ENCODE measurements at regions not wholly inside any gene's neighbourhood (a gene's known extent, or its start where the extent isn't known, plus 50 kb on each side); places are given as distances from the start of the nearest gene placed in this dataset.

DNA sequence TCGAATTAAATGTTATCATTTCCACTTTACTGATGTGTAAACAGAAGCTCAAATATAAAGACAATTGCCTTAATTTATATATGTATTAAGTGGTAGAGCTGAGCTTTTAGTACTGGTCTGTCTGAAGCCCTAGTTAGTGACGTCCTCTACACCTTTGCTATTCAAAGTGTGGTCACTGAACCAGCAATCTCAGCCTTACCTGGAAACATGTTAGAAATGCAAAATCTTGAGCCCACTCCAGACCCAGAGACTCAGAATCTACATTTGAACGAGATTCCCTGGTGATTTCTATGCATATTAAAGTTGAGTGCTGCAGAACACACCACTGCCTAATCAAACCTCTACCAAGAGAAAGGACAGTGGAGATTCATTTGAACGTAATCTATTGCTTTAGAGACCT, 88.3 kb upstream of the MPDZ start:
- TF ChIP-seq CTCF (IDR thresholded peaks at IDR 0.05 in 2 of 3, conservative IDR thresholded peaks at IDR 0.05 in 1 of 3; ENCODE audit: control insufficient read depth in 2 of 3, extremely low read depth in 1 of 3, insufficient read depth in 1 of 3, low read depth in 3 of 3, low read length in 3 of 3) = no peak
- TF ChIP-seq POLR2A (IDR thresholded peaks at IDR 0.05; ENCODE audit: low read depth, low read length) = no peak
- TF ChIP-seq HDGF (IDR thresholded peaks at IDR 0.05) = no peak
- TF ChIP-seq SMARCA5 (IDR thresholded peaks at IDR 0.05) = no peak
- TF ChIP-seq TAF1 (IDR thresholded peaks at IDR 0.05; ENCODE audit: borderline replicate concordance, low read depth, low read length) = no peak
- TF ChIP-seq ZNF274 (IDR thresholded peaks at IDR 0.05; ENCODE audit: insufficient read depth, insufficient read length) = no peak
- no peak for TF ChIP-seq MAX (IDR thresholded peaks at IDR 0.05; ENCODE audit: low read depth, low read length)
- no peak for TF ChIP-seq RFX5 (IDR thresholded peaks at IDR 0.05; ENCODE audit: low read depth, low read length)
- TF ChIP-seq EZH2 (IDR thresholded peaks at IDR 0.05; ENCODE audit: borderline replicate concordance, control insufficient read depth, low read depth, low read length) = no peak
- TF ChIP-seq NFYB (IDR thresholded peaks at IDR 0.05; ENCODE audit: insufficient read depth, low read depth, low read length) = no peak
- TF ChIP-seq SRF (IDR thresholded peaks at IDR 0.05; ENCODE audit: low read depth in 2 of 2, low read length in 2 of 2) = no peak
- no peak for TF ChIP-seq SUZ12 (IDR thresholded peaks at IDR 0.05; ENCODE audit: unreplicated experiment)
